PC-3 (cell line): ENCODE measurements at regions not wholly inside any gene's neighbourhood (a gene's known extent, or its start where the extent isn't known, plus 50 kb on each side); places are given as distances from the start of the nearest gene placed in this dataset.

Source experiments
- ATAC-seq: fragments of 200-7000 bp; cut with Tn5 transposase; 2 replicates; pipeline ENCODE4 v1.9.1; 2020; ENCODE audit warnings: mild to moderate bottlenecking, moderate library complexity
- BruUV-seq: library from RNA; stranded (reverse); fragments of 400-500 nt; replicated peaks from 2 replicates; lab custom pipeline; 2021; lab: Mats Ljungman, UMichigan
- CTCF ChIA-PET: fragments of 300-600 bp; sonication (Branson Sonifier 250); formaldehyde crosslinking; loops from one replicate; lab custom pipeline; 2022; ENCODE audit warnings: antibody characterized with exemption; lab: Charles Lee
- POLR2A ChIA-PET: fragments of 300-600 bp; sonication (Branson Sonifier 250); formaldehyde crosslinking; loops from one replicate; lab custom pipeline; 2022; ENCODE audit warnings: antibody characterized with exemption; ENCODE audit not compliant: unreplicated experiment; lab: Charles Lee
- DNase-seq: peaks from one replicate; pipeline ENCODE4 v3.0.0-alpha.2; 2015
- H2AFZ ChIP-seq: fragments of 300-600 bp; sonication (generic); 2 replicates; pipeline ENCODE4 v1.6.0; 2016; ENCODE audit warnings: antibody characterized with exemption, low read length
- H3F3A ChIP-seq: fragments of 300-600 bp; sonication (generic); one replicate; pipeline ENCODE4 v1.6.0; 2017; ENCODE audit warnings: antibody characterized with exemption, low read length, control low read depth, mild to moderate bottlenecking; ENCODE audit not compliant: unreplicated experiment
- H3K27ac ChIP-seq: fragments of 300-600 bp; sonication (generic); 2 replicates; pipeline ENCODE4 v1.5.1; 2016; ENCODE audit warnings: mild to moderate bottlenecking, low read length
- H3K27me3 ChIP-seq: fragments of 300-600 bp; sonication (generic); 2 replicates; pipeline ENCODE4 v1.6.1; 2016; ENCODE audit warnings: low read length, mixed read lengths
- H3K36me3 ChIP-seq: fragments of 300-600 bp; sonication (generic); 2 replicates; pipeline ENCODE4 v1.6.1; 2016; ENCODE audit warnings: low read depth, mixed run types, low read length, mixed read lengths
- H3K4me1 ChIP-seq: fragments of 300-600 bp; sonication (generic); 2 replicates; pipeline ENCODE4 v1.5.1; 2016; ENCODE audit warnings: low read length; ENCODE audit not compliant: insufficient read depth
- H3K4me2 ChIP-seq: fragments of 300-600 bp; sonication (generic); 2 replicates; pipeline ENCODE4 v1.6.0; 2016; ENCODE audit warnings: low read length
- H3K4me3 ChIP-seq: fragments of 300-600 bp; sonication (generic); 2 replicates; pipeline ENCODE4 v1.5.1; 2016; ENCODE audit warnings: mild to moderate bottlenecking, low read length, mixed read lengths
- H3K79me2 ChIP-seq: fragments of 300-600 bp; sonication (generic); 2 replicates; pipeline ENCODE4 v1.6.1; 2017; ENCODE audit warnings: low read length, mixed read lengths
- H3K9ac ChIP-seq: fragments of 300-600 bp; sonication (generic); 2 replicates; pipeline ENCODE4 v1.6.0; 2016; ENCODE audit warnings: mild to moderate bottlenecking, low read length
- H3K9me2 ChIP-seq: fragments of 300-600 bp; sonication (generic); replicated peaks from 2 replicates; pipeline ENCODE4 v1.6.1; 2016; ENCODE audit warnings: mixed run types, low read length, mixed read lengths
- H3K9me3 ChIP-seq: fragments of 300-600 bp; sonication (generic); 2 replicates; pipeline ENCODE4 v1.6.1; 2016; ENCODE audit warnings: low read length, mixed read lengths
- H4K20me1 ChIP-seq: fragments of 300-600 bp; sonication (generic); 2 replicates; pipeline ENCODE4 v1.6.1; 2016; ENCODE audit warnings: low read length, mixed read lengths
- EZH2 ChIP-seq: fragments of 300-600 bp; sonication (generic); IDR thresholded peaks from one replicate; pipeline ENCODE4 v1.6.1; 2017; ENCODE audit warnings: antibody characterized with exemption, mild to moderate bottlenecking, low read length; ENCODE audit not compliant: unreplicated experiment
- EZH2phosphoT487 ChIP-seq: fragments of 300-600 bp; sonication (generic); IDR thresholded peaks from 2 replicates; pipeline ENCODE4 v1.6.1; 2018; ENCODE audit warnings: mild to moderate bottlenecking, antibody characterized with exemption, low read length, borderline replicate concordance
- intact Hi-C: fragments of 100-400 bp; cut with micrococcal nuclease; formaldehyde crosslinking; loops from 2 replicates; pipeline ENCODE4 v1.9.0; 2023
- TF ChIP-seq, protein P1 (sequence below): fragments of 300-600 bp; sonication (generic); conservative IDR thresholded peaks from 2 replicates; pipeline ENCODE4 v1.5.1; 2017; ENCODE audit warnings: antibody characterized with exemption, low read depth, mild to moderate bottlenecking, low read length

GRCh38 chr1:37175666-37176215, 141.4 kb upstream of the GRIK3 start:
- Histone ChIP-seq H3K36me3 (no peaks in the 10 kb centered on the region), H3K4me3 (no peak overlapping the region), H3K4me2 (no peak overlapping the region), H3K27me3 (peaks cover 43% of the 10 kb centered on the region), H4K20me1 (no peaks in the 10 kb centered on the region), H3F3A (no peaks in the 10 kb centered on the region), H2AFZ (no peak overlapping the region), H3K9ac (no peak overlapping the region), H3K27ac (no peak overlapping the region), H3K9me3 (no peaks in the 10 kb centered on the region), H3K9me2 (no peaks in the 10 kb centered on the region), H3K4me1 (no peaks in the 10 kb centered on the region), H3K79me2 (no peaks in the 10 kb centered on the region)
- DNase-seq (no peak), ATAC-seq (no peak)
- BruUV-seq, result no TSS peak
- ChIA-PET POLR2A (no interaction called here), CTCF (interaction anchor here (0.6 kb wide), 1 partner anchor 174 kb away, joined by 3 read pairs; no protein-coding TSS in a partner anchor)
- intact Hi-C loops, result no loop called here
- no peak for TF ChIP-seq EZH2
- no peak for TF ChIP-seq EZH2phosphoT487
- TF ChIP-seq, protein P1, sequence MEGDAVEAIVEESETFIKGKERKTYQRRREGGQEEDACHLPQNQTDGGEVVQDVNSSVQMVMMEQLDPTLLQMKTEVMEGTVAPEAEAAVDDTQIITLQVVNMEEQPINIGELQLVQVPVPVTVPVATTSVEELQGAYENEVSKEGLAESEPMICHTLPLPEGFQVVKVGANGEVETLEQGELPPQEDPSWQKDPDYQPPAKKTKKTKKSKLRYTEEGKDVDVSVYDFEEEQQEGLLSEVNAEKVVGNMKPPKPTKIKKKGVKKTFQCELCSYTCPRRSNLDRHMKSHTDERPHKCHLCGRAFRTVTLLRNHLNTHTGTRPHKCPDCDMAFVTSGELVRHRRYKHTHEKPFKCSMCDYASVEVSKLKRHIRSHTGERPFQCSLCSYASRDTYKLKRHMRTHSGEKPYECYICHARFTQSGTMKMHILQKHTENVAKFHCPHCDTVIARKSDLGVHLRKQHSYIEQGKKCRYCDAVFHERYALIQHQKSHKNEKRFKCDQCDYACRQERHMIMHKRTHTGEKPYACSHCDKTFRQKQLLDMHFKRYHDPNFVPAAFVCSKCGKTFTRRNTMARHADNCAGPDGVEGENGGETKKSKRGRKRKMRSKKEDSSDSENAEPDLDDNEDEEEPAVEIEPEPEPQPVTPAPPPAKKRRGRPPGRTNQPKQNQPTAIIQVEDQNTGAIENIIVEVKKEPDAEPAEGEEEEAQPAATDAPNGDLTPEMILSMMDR, result no peak

GRCh38 chr1:37176269-37176668, 142.0 kb upstream of the GRIK3 start:
- Histone ChIP-seq H3K4me1 (no peaks in the 10 kb centered on the region), H2AFZ (no peak overlapping the region), H3K36me3 (no peaks in the 10 kb centered on the region), H3K9ac (no peak overlapping the region), H3K27me3 (peaks cover 38% of the 10 kb centered on the region), H3K9me3 (no peaks in the 10 kb centered on the region), H3K9me2 (no peaks in the 10 kb centered on the region), H3K4me2 (no peak overlapping the region), H4K20me1 (no peaks in the 10 kb centered on the region), H3K27ac (no peak overlapping the region), H3F3A (no peaks in the 10 kb centered on the region), H3K4me3 (no peak overlapping the region), H3K79me2 (no peaks in the 10 kb centered on the region)
- no peak for ATAC-seq
- BruUV-seq, result no TSS peak
- CTCF ChIA-PET, result interaction anchor here (0.6 kb wide), 1 partner anchor 174 kb away, joined by 3 read pairs; no protein-coding TSS in a partner anchor
- POLR2A ChIA-PET, result no interaction called here
- no peak for DNase-seq
- intact Hi-C loops, result no loop called here
- TF ChIP-seq EZH2, result no peak
- TF ChIP-seq EZH2phosphoT487, result no peak
- TF ChIP-seq, protein P1, result no peak

GRCh38 chr1:37177230-37177864, 143.0 kb upstream of the GRIK3 start:
- Histone ChIP-seq H3F3A (no peaks in the 10 kb centered on the region), H3K27ac (no peak overlapping the region), H3K27me3 (peaks cover 27% of the 10 kb centered on the region), H3K9me3 (no peaks in the 10 kb centered on the region), H3K4me3 (no peak overlapping the region), H3K4me1 (no peaks in the 10 kb centered on the region), H2AFZ (no peak overlapping the region), H3K4me2 (no peak overlapping the region), H3K79me2 (no peaks in the 10 kb centered on the region), H3K36me3 (no peaks in the 10 kb centered on the region), H3K9ac (no peak overlapping the region), H3K9me2 (no peaks in the 10 kb centered on the region), H4K20me1 (no peaks in the 10 kb centered on the region)
- ChIA-PET CTCF (no interaction called here), POLR2A (no interaction called here)
- ATAC-seq (peak; percentile 40; the same call in 1 of the 2 replicates), DNase-seq (peak; percentile 44)
- intact Hi-C loops, result no loop called here
- TF ChIP-seq EZH2 (no peak), EZH2phosphoT487 (no peak)
- TF ChIP-seq, protein P1, result peak; percentile 59; the same call in 1 of the 2 replicates
- no TSS peak for BruUV-seq
